ENCODE measurements at regions not wholly inside any gene's neighbourhood (a gene's known extent, or its start where the extent isn't known, plus 50 kb on each side); places are given as distances from the start of the nearest gene placed in this dataset.

GRCh38 chr5:126023994-126024441, 399.2 kb upstream of the GRAMD2B start:
- no peak for TF ChIP-seq POLR2A (IDR thresholded peaks at IDR 0.05)
- TF ChIP-seq, protein P1, sequence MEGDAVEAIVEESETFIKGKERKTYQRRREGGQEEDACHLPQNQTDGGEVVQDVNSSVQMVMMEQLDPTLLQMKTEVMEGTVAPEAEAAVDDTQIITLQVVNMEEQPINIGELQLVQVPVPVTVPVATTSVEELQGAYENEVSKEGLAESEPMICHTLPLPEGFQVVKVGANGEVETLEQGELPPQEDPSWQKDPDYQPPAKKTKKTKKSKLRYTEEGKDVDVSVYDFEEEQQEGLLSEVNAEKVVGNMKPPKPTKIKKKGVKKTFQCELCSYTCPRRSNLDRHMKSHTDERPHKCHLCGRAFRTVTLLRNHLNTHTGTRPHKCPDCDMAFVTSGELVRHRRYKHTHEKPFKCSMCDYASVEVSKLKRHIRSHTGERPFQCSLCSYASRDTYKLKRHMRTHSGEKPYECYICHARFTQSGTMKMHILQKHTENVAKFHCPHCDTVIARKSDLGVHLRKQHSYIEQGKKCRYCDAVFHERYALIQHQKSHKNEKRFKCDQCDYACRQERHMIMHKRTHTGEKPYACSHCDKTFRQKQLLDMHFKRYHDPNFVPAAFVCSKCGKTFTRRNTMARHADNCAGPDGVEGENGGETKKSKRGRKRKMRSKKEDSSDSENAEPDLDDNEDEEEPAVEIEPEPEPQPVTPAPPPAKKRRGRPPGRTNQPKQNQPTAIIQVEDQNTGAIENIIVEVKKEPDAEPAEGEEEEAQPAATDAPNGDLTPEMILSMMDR (IDR thresholded peaks at IDR 0.05): no peak
